ENCODE measurements at regions not wholly inside any gene's neighbourhood (a gene's known extent, or its start where the extent isn't known, plus 50 kb on each side); places are given as distances from the start of the nearest gene placed in this dataset.
"Not testable (repeated sequence)": the region's sequence is repeated elsewhere in the genome, so short reads cannot be mapped to it uniquely, and the experiment has no call there.

- no peak for DNase-seq (ENCODE audit: low read depth in 2 of 3, low spot score in 1 of 3)
These were observed 1096.1 kb upstream of the CELF2 start for GRCh38 chr10:9921544-9921943.

GRCh38 chr10:9922126-9922870 lies 1095.4 kb upstream of the CELF2 start:
- DNase-seq (ENCODE audit: low read depth in 2 of 3, low spot score in 1 of 3): no peak

- DNase-seq (ENCODE audit: low read depth in 2 of 3, low spot score in 1 of 3): no peak
These were observed 1091.7 kb upstream of the CELF2 start for GRCh38 chr10:9926003-9926402.

- DNase-seq (ENCODE audit: low read depth in 2 of 3, low spot score in 1 of 3): no peak
These were observed 1090.8 kb upstream of the CELF2 start for GRCh38 chr10:9926881-9927280.

GRCh38 chr10:9939716-9940115 lies 1078.0 kb upstream of the CELF2 start:
- DNase-seq (ENCODE audit: low read depth in 2 of 3, low spot score in 1 of 3): no peak

GRCh38 chr10:9944690-9945089 lies 1073.0 kb upstream of the CELF2 start:
- no peak for DNase-seq (ENCODE audit: low read depth in 2 of 3, low spot score in 1 of 3)

- DNase-seq (ENCODE audit: low read depth in 2 of 3, low spot score in 1 of 3): no peak
These were observed 1067.6 kb upstream of the CELF2 start for GRCh38 chr10:9950070-9950469.

GRCh38 chr10:9951481-9952257 lies 1066.0 kb upstream of the CELF2 start:
- no peak for DNase-seq (ENCODE audit: low read depth in 2 of 3, low spot score in 1 of 3)

GRCh38 chr10:9957351-9957750 lies 1060.3 kb upstream of the CELF2 start:
- no peak for DNase-seq (ENCODE audit: low read depth in 2 of 3, low spot score in 1 of 3)

GRCh38 chr10:9957876-9958275 lies 1059.8 kb upstream of the CELF2 start:
- not testable (repeated sequence) for DNase-seq (ENCODE audit: low read depth in 2 of 3, low spot score in 1 of 3)

- no peak for DNase-seq (ENCODE audit: low read depth in 2 of 3, low spot score in 1 of 3)
These were observed 1052.3 kb upstream of the CELF2 start for GRCh38 chr10:9965341-9965740.

GRCh38 chr10:9986786-9987185 lies 1030.9 kb upstream of the CELF2 start:
- no peak for DNase-seq (ENCODE audit: low read depth in 2 of 3, low spot score in 1 of 3)

- no peak for DNase-seq (ENCODE audit: low read depth in 2 of 3, low spot score in 1 of 3)
These were observed 1030.5 kb upstream of the CELF2 start for GRCh38 chr10:9987197-9987596.

- DNase-seq (ENCODE audit: low read depth in 2 of 3, low spot score in 1 of 3): no peak
These were observed 1025.0 kb upstream of the CELF2 start for GRCh38 chr10:9992661-9993060.

GRCh38 chr10:9994131-9994530 lies 1023.5 kb upstream of the CELF2 start:
- DNase-seq (ENCODE audit: low read depth in 2 of 3, low spot score in 1 of 3): no peak

- DNase-seq (ENCODE audit: low read depth in 2 of 3, low spot score in 1 of 3): no peak
These were observed 1018.0 kb upstream of the CELF2 start for GRCh38 chr10:9999627-10000026.

GRCh38 chr10:10007957-10008356 lies 1009.7 kb upstream of the CELF2 start:
- DNase-seq (ENCODE audit: low read depth in 2 of 3, low spot score in 1 of 3): no peak

GRCh38 chr10:10010397-10010796 lies 1007.3 kb upstream of the CELF2 start:
- no peak for DNase-seq (ENCODE audit: low read depth in 2 of 3, low spot score in 1 of 3)

GRCh38 chr10:10014846-10015245 lies 1002.8 kb upstream of the CELF2 start:
- no peak for DNase-seq (ENCODE audit: low read depth in 2 of 3, low spot score in 1 of 3)

- no peak for DNase-seq (ENCODE audit: low read depth in 2 of 3, low spot score in 1 of 3)
These were observed 1000.0 kb upstream of the CELF2 start for GRCh38 chr10:10017716-10018115.

- DNase-seq (ENCODE audit: low read depth in 2 of 3, low spot score in 1 of 3): no peak
These were observed 996.7 kb upstream of the CELF2 start for GRCh38 chr10:10020945-10021344.

- no peak for DNase-seq (ENCODE audit: low read depth in 2 of 3, low spot score in 1 of 3)
These were observed 984.7 kb upstream of the CELF2 start for GRCh38 chr10:10032991-10033390.

GRCh38 chr10:10038348-10038747 lies 979.3 kb upstream of the CELF2 start:
- no peak for DNase-seq (ENCODE audit: low read depth in 2 of 3, low spot score in 1 of 3)

All from stimulated activated CD4-positive, alpha-beta T cell treated with anti-CD3 and anti-CD28 coated beads, Interleukin-12 subunit alpha, Interleukin-12 subunit beta, amount 100 ng/mL, for 48 hours (primary cell).